WTC11 (cell line): ENCODE measurements at regions not wholly inside any gene's neighbourhood (a gene's known extent, or its start where the extent isn't known, plus 50 kb on each side); places are given as distances from the start of the nearest gene placed in this dataset.

ENCODE experiments used
- ATF1 ChIP-seq: sonication (generic); formaldehyde crosslinking; IDR thresholded peaks from 2 replicates; pipeline ENCODE4 v1.8.1; 2023; ENCODE audit warnings: mild to moderate bottlenecking, moderate library complexity, missing genetic modification reagents
- CTCF ChIP-seq: fragments of 200-600 bp; IDR thresholded peaks from 2 replicates; pipeline ENCODE4 v1.8.0; 2022; ENCODE audit warnings: antibody characterized with exemption
- E2F1 ChIP-seq: sonication (generic); formaldehyde crosslinking; IDR thresholded peaks from 2 replicates; pipeline ENCODE4 v1.8.0; 2022; ENCODE audit warnings: mild to moderate bottlenecking, missing genetic modification reagents
- NR2C2 ChIP-seq: sonication (generic); formaldehyde crosslinking; IDR thresholded peaks from 2 replicates; pipeline ENCODE4 v1.8.0; 2022; ENCODE audit warnings: mild to moderate bottlenecking, missing genetic modification reagents
- SMAD4 ChIP-seq: sonication (generic); formaldehyde crosslinking; IDR thresholded peaks from 2 replicates; pipeline ENCODE4 v1.8.0; 2022; ENCODE audit warnings: mild to moderate bottlenecking, missing genetic modification reagents
- STAT6 ChIP-seq: sonication (generic); formaldehyde crosslinking; conservative IDR thresholded peaks from 2 replicates; pipeline ENCODE4 v1.8.1; 2023; ENCODE audit warnings: mild to moderate bottlenecking, low read depth, missing genetic modification reagents, moderate library complexity
- TEAD4 ChIP-seq: sonication (generic); formaldehyde crosslinking; IDR thresholded peaks from 2 replicates; pipeline ENCODE4 v1.8.0; 2022; ENCODE audit warnings: mild to moderate bottlenecking, missing genetic modification reagents
- ZNF121 ChIP-seq: sonication (generic); formaldehyde crosslinking; IDR thresholded peaks from 2 replicates; pipeline ENCODE4 v1.8.0; 2023; ENCODE audit warnings: missing genetic modification reagents
- ZNF416 ChIP-seq: fragments of 250-450 bp; sonication (Bioruptor Pico); IDR thresholded peaks from 2 replicates; pipeline ENCODE4 v1.9.0; 2021; ENCODE audit warnings: mild to moderate bottlenecking, inconsistent platforms
- ZNF512 ChIP-seq: sonication (generic); formaldehyde crosslinking; IDR thresholded peaks from 2 replicates; pipeline ENCODE4 v1.8.1; 2022; ENCODE audit warnings: missing genetic modification reagents, borderline replicate concordance
- TF ChIP-seq, protein P1 (sequence below): sonication (generic); formaldehyde crosslinking; IDR thresholded peaks from 2 replicates; pipeline ENCODE4 v1.8.1; 2022; ENCODE audit warnings: low read depth, mild to moderate bottlenecking, moderate library complexity, missing genetic modification reagents, borderline replicate concordance

GRCh38 chr21:20110368-20110767 lies 887.8 kb upstream of the NCAM2 start:
- TF ChIP-seq SMAD4 (CRISPR knock-in tag) (no peak), NR2C2 (CRISPR knock-in tag) (no peak), ZNF512 (CRISPR knock-in tag) (no peak), ZNF121 (CRISPR knock-in tag) (no peak), CTCF (no peak), E2F1 (CRISPR knock-in tag) (no peak), ZNF416 (CRISPR knock-in tag) (no peak), STAT6 (no peak), ATF1 (CRISPR knock-in tag) (no peak), TEAD4 (CRISPR knock-in tag) (no peak)
- TF ChIP-seq, protein P1, sequence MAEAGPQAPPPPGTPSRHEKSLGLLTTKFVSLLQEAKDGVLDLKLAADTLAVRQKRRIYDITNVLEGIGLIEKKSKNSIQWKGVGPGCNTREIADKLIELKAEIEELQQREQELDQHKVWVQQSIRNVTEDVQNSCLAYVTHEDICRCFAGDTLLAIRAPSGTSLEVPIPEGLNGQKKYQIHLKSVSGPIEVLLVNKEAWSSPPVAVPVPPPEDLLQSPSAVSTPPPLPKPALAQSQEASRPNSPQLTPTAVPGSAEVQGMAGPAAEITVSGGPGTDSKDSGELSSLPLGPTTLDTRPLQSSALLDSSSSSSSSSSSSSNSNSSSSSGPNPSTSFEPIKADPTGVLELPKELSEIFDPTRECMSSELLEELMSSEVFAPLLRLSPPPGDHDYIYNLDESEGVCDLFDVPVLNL (CRISPR knock-in tag), result no peak
